H1 (cell line): ENCODE measurements at regions not wholly inside any gene's neighbourhood (a gene's known extent, or its start where the extent isn't known, plus 50 kb on each side); places are given as distances from the start of the nearest gene placed in this dataset.

Experiments
- ASH2L ChIP-seq: fragments of 200-600, 300-600 bp; sonication (generic); IDR thresholded peaks from one replicate; pipeline ENCODE4 v1.7.1; 2017; ENCODE audit warnings: low read length
- EP300 ChIP-seq, 2 experiments: IDR thresholded peaks; 1 replicate in 1 of 2; 2 replicates in 1 of 2; pipeline ENCODE4 v1.6.1; 2011 to 2012; ENCODE audit warnings: low read depth in 2 of 2, low read length in 2 of 2, mild to moderate bottlenecking in 2 of 2, borderline replicate concordance in 1 of 2, inconsistent platforms in 1 of 2, moderate library complexity in 1 of 2
- JUND ChIP-seq: IDR thresholded peaks from 2 replicates; pipeline ENCODE4 v1.6.1; 2011; ENCODE audit warnings: mild to moderate bottlenecking, improper control_type of control experiment, low read length
- PHF8 ChIP-seq: fragments of 200-600 bp; sonication (generic); conservative IDR thresholded peaks from 2 replicates; pipeline ENCODE4 v1.7.1; 2012; ENCODE audit warnings: low read depth, mild to moderate bottlenecking, inconsistent platforms, low read length, moderate library complexity
- TBP ChIP-seq: IDR thresholded peaks from 2 replicates; pipeline ENCODE4 v1.6.1; 2011; ENCODE audit warnings: low read depth, low read length, improper control_type of control experiment
- YY1 ChIP-seq: IDR thresholded peaks from 2 replicates; pipeline ENCODE4 v1.6.1; 2011; ENCODE audit warnings: low read depth, mild to moderate bottlenecking, low read length
- TF ChIP-seq, protein P1 (sequence below): fragments of 300-600 bp; sonication (generic); IDR thresholded peaks from 2 replicates; pipeline ENCODE4 v1.7.1; 2012; ENCODE audit warnings: low read length, moderate library complexity, mild to moderate bottlenecking, inconsistent platforms; ENCODE audit not compliant: insufficient replicate concordance
- TF ChIP-seq, protein P2 (sequence below): IDR thresholded peaks from 2 replicates; pipeline ENCODE4 v1.6.1; 2011; ENCODE audit warnings: low read length, improper control_type of control experiment

DNA sequence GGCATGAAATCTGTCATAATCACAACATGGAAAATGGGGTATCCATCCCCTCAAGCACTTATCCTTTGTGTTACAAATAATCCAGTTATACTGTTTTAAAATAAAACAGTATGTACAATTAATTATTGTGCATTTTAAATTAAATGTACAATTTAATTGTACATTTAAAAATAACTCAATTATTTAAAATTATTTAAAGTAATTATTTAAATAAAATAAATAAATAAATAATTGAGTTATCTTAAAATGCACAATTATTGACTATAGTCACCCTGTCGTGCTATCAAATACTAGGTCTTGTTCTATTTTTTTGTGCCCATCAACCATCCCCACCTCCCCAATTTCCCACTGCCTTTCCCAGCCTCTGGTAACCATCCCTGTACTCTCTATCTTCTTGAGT is 66.9 kb upstream of the KCNG1 start (continued):
- TF ChIP-seq, protein P1, sequence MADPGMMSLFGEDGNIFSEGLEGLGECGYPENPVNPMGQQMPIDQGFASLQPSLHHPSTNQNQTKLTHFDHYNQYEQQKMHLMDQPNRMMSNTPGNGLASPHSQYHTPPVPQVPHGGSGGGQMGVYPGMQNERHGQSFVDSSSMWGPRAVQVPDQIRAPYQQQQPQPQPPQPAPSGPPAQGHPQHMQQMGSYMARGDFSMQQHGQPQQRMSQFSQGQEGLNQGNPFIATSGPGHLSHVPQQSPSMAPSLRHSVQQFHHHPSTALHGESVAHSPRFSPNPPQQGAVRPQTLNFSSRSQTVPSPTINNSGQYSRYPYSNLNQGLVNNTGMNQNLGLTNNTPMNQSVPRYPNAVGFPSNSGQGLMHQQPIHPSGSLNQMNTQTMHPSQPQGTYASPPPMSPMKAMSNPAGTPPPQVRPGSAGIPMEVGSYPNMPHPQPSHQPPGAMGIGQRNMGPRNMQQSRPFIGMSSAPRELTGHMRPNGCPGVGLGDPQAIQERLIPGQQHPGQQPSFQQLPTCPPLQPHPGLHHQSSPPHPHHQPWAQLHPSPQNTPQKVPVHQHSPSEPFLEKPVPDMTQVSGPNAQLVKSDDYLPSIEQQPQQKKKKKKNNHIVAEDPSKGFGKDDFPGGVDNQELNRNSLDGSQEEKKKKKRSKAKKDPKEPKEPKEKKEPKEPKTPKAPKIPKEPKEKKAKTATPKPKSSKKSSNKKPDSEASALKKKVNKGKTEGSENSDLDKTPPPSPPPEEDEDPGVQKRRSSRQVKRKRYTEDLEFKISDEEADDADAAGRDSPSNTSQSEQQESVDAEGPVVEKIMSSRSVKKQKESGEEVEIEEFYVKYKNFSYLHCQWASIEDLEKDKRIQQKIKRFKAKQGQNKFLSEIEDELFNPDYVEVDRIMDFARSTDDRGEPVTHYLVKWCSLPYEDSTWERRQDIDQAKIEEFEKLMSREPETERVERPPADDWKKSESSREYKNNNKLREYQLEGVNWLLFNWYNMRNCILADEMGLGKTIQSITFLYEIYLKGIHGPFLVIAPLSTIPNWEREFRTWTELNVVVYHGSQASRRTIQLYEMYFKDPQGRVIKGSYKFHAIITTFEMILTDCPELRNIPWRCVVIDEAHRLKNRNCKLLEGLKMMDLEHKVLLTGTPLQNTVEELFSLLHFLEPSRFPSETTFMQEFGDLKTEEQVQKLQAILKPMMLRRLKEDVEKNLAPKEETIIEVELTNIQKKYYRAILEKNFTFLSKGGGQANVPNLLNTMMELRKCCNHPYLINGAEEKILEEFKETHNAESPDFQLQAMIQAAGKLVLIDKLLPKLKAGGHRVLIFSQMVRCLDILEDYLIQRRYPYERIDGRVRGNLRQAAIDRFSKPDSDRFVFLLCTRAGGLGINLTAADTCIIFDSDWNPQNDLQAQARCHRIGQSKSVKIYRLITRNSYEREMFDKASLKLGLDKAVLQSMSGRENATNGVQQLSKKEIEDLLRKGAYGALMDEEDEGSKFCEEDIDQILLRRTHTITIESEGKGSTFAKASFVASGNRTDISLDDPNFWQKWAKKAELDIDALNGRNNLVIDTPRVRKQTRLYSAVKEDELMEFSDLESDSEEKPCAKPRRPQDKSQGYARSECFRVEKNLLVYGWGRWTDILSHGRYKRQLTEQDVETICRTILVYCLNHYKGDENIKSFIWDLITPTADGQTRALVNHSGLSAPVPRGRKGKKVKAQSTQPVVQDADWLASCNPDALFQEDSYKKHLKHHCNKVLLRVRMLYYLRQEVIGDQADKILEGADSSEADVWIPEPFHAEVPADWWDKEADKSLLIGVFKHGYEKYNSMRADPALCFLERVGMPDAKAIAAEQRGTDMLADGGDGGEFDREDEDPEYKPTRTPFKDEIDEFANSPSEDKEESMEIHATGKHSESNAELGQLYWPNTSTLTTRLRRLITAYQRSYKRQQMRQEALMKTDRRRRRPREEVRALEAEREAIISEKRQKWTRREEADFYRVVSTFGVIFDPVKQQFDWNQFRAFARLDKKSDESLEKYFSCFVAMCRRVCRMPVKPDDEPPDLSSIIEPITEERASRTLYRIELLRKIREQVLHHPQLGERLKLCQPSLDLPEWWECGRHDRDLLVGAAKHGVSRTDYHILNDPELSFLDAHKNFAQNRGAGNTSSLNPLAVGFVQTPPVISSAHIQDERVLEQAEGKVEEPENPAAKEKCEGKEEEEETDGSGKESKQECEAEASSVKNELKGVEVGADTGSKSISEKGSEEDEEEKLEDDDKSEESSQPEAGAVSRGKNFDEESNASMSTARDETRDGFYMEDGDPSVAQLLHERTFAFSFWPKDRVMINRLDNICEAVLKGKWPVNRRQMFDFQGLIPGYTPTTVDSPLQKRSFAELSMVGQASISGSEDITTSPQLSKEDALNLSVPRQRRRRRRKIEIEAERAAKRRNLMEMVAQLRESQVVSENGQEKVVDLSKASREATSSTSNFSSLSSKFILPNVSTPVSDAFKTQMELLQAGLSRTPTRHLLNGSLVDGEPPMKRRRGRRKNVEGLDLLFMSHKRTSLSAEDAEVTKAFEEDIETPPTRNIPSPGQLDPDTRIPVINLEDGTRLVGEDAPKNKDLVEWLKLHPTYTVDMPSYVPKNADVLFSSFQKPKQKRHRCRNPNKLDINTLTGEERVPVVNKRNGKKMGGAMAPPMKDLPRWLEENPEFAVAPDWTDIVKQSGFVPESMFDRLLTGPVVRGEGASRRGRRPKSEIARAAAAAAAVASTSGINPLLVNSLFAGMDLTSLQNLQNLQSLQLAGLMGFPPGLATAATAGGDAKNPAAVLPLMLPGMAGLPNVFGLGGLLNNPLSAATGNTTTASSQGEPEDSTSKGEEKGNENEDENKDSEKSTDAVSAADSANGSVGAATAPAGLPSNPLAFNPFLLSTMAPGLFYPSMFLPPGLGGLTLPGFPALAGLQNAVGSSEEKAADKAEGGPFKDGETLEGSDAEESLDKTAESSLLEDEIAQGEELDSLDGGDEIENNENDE = no peak
- TF ChIP-seq EP300 (IDR thresholded peaks at IDR 0.05; ENCODE audit: borderline replicate concordance in 1 of 2, low read depth in 2 of 2, low read length in 2 of 2) = no peak
- TF ChIP-seq ASH2L = no peak
- no peak for TF ChIP-seq PHF8
- no peak for TF ChIP-seq JUND
- no peak for TF ChIP-seq YY1
- TF ChIP-seq, protein P2, sequence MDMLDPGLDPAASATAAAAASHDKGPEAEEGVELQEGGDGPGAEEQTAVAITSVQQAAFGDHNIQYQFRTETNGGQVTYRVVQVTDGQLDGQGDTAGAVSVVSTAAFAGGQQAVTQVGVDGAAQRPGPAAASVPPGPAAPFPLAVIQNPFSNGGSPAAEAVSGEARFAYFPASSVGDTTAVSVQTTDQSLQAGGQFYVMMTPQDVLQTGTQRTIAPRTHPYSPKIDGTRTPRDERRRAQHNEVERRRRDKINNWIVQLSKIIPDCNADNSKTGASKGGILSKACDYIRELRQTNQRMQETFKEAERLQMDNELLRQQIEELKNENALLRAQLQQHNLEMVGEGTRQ = no peak
- no peak for TF ChIP-seq TBP
